ENCODE measurements at regions not wholly inside any gene's neighbourhood (a gene's known extent, or its start where the extent isn't known, plus 50 kb on each side); places are given as distances from the start of the nearest gene placed in this dataset.

GRCh38 chr6:48983377-48983776, 479.7 kb downstream of the MMUT start:
- Histone ChIP-seq H3K4me2 (ENCODE audit: low read length) (no peak overlapping the region), H3K4me3 (ENCODE audit: low read length) (no peak overlapping the region), H3K9me3 (ENCODE audit: low read length) (no peaks in the 10 kb centered on the region; the same call in 1 of the 2 replicates), H4K20me1 (ENCODE audit: low read length) (no peaks in the 10 kb centered on the region), H3K27me3 (ENCODE audit: low read length) (no peaks in the 10 kb centered on the region), H3K4me1 (ENCODE audit: insufficient read depth, low read length) (no peaks in the 10 kb centered on the region), H3K79me2 (ENCODE audit: low read length) (no peaks in the 10 kb centered on the region), H2AFZ (ENCODE audit: low read length) (no peak overlapping the region), H3K9me2 (replicated peaks; ENCODE audit: low read length) (no peaks in the 10 kb centered on the region), H3K9ac (ENCODE audit: low read length) (no peak overlapping the region), H3K27ac (ENCODE audit: low read length) (no peak overlapping the region), H3F3A (ENCODE audit: low read length, unreplicated experiment) (no peaks in the 10 kb centered on the region), H3K36me3 (ENCODE audit: low read depth, low read length) (no peaks in the 10 kb centered on the region; the same call in 1 of the 2 replicates)
- no peak for ATAC-seq
- ChIA-PET POLR2A (ENCODE audit: unreplicated experiment) (no interaction called here), CTCF (no interaction called here)
- TF ChIP-seq EZH2 (IDR thresholded peaks at IDR 0.05; ENCODE audit: low read length, unreplicated experiment) (no peak), EZH2phosphoT487 (IDR thresholded peaks at IDR 0.05; ENCODE audit: borderline replicate concordance, low read length) (no peak), CTCF (conservative IDR thresholded peaks at IDR 0.05; ENCODE audit: low read depth, low read length) (no peak)
- DNase-seq, result no peak
- BruUV-seq (replicated peaks), result no TSS peak
- intact Hi-C loops (cut with micrococcal nuclease), result no loop called here

GRCh38 chr6:48979806-48980205, 483.2 kb downstream of the MMUT start:
- ATAC-seq, result no peak
- intact Hi-C loops (cut with micrococcal nuclease), result loop anchor here (2.0 kb wide), 1 partner anchor 153 kb away; no protein-coding TSS in a partner anchor
- Histone ChIP-seq H2AFZ (ENCODE audit: low read length) (no peak overlapping the region), H3K36me3 (ENCODE audit: low read depth, low read length) (no peaks in the 10 kb centered on the region), H3K4me3 (ENCODE audit: low read length) (no peak overlapping the region), H3K9me2 (replicated peaks; ENCODE audit: low read length) (no peaks in the 10 kb centered on the region), H3K4me1 (ENCODE audit: insufficient read depth, low read length) (peaks cover 5% of the 10 kb centered on the region), H3K9ac (ENCODE audit: low read length) (no peak overlapping the region), H3K27ac (ENCODE audit: low read length) (no peak overlapping the region), H3K27me3 (ENCODE audit: low read length) (no peaks in the 10 kb centered on the region), H3K9me3 (ENCODE audit: low read length) (no peaks in the 10 kb centered on the region), H3K79me2 (ENCODE audit: low read length) (no peaks in the 10 kb centered on the region), H3F3A (ENCODE audit: low read length, unreplicated experiment) (no peaks in the 10 kb centered on the region), H4K20me1 (ENCODE audit: low read length) (no peaks in the 10 kb centered on the region), H3K4me2 (ENCODE audit: low read length) (no peak overlapping the region)
- BruUV-seq (replicated peaks), result no TSS peak
- no peak for DNase-seq
- ChIA-PET POLR2A (ENCODE audit: unreplicated experiment) (no interaction called here), CTCF (no interaction called here)
- TF ChIP-seq EZH2 (IDR thresholded peaks at IDR 0.05; ENCODE audit: low read length, unreplicated experiment) (no peak), CTCF (conservative IDR thresholded peaks at IDR 0.05; ENCODE audit: low read depth, low read length) (no peak), EZH2phosphoT487 (IDR thresholded peaks at IDR 0.05; ENCODE audit: borderline replicate concordance, low read length) (no peak)

- H3K9ac ChIP-seq (ENCODE audit: low read length), result no peak overlapping the region
- intact Hi-C loops (cut with micrococcal nuclease), result loop anchor here (2.0 kb wide), 1 partner anchor 152 kb away; no protein-coding TSS in a partner anchor
Measured at GRCh38 chr6:48979085-48979484, 484.0 kb downstream of the MMUT start.

More at GRCh38 chr6:48979085-48979484, 484.0 kb downstream of the MMUT start:
- Histone ChIP-seq H4K20me1 (ENCODE audit: low read length) (no peaks in the 10 kb centered on the region), H3K4me1 (ENCODE audit: insufficient read depth, low read length) (peaks cover 5% of the 10 kb centered on the region), H3K4me3 (ENCODE audit: low read length) (no peak overlapping the region), H3K27me3 (ENCODE audit: low read length) (no peaks in the 10 kb centered on the region), H3K36me3 (ENCODE audit: low read depth, low read length) (no peaks in the 10 kb centered on the region), H3K9me3 (ENCODE audit: low read length) (no peaks in the 10 kb centered on the region), H3F3A (ENCODE audit: low read length, unreplicated experiment) (no peaks in the 10 kb centered on the region), H3K4me2 (ENCODE audit: low read length) (no peak overlapping the region), H3K27ac (ENCODE audit: low read length) (no peak overlapping the region), H3K79me2 (ENCODE audit: low read length) (no peaks in the 10 kb centered on the region), H2AFZ (ENCODE audit: low read length) (no peak overlapping the region), H3K9me2 (replicated peaks; ENCODE audit: low read length) (no peaks in the 10 kb centered on the region)
- no peak for DNase-seq
- ATAC-seq, result no peak
- no TSS peak for BruUV-seq (replicated peaks)
- ChIA-PET POLR2A (ENCODE audit: unreplicated experiment) (no interaction called here), CTCF (no interaction called here)
- TF ChIP-seq CTCF (conservative IDR thresholded peaks at IDR 0.05; ENCODE audit: low read depth, low read length), result no peak
- TF ChIP-seq EZH2phosphoT487 (IDR thresholded peaks at IDR 0.05; ENCODE audit: borderline replicate concordance, low read length), result no peak
- no peak for TF ChIP-seq EZH2 (IDR thresholded peaks at IDR 0.05; ENCODE audit: low read length, unreplicated experiment)

Data from PC-3 (cell line).